ENCODE measurements at regions not wholly inside any gene's neighbourhood (a gene's known extent, or its start where the extent isn't known, plus 50 kb on each side); places are given as distances from the start of the nearest gene placed in this dataset.
"Not testable (repeated sequence)": the region's sequence is repeated elsewhere in the genome, so short reads cannot be mapped to it uniquely, and the experiment has no call there.

- Histone ChIP-seq H3K36me3 (replicated peaks) (no peaks in the 10 kb centered on the region), H3K4me3 (ENCODE audit: low read depth, low read length) (no peak overlapping the region), H3K27ac (no peak overlapping the region), H3K27me3 (replicated peaks) (no peaks in the 10 kb centered on the region)
- in situ Hi-C loops (cut with HindIII; ENCODE audit: low pct_ligation_motif_present, low sequenced_read_pairs): no loop called here
- no peak for TF ChIP-seq CTCF (IDR thresholded peaks at IDR 0.05; ENCODE audit: low read depth, low read length, missing control alignments)
- no peak for DNase-seq
Measured at GRCh38 chr4:164115236-164115635, 620.7 kb downstream of the TMA16 start.

GRCh38 chr4:164116286-164116685 is 621.8 kb downstream of the TMA16 start:
- Histone ChIP-seq H3K36me3 (replicated peaks) (no peaks in the 10 kb centered on the region), H3K27me3 (replicated peaks) (no peaks in the 10 kb centered on the region), H3K27ac (no peak overlapping the region), H3K4me3 (ENCODE audit: low read depth, low read length) (no peak overlapping the region)
- no peak for DNase-seq
- in situ Hi-C loops (cut with HindIII; ENCODE audit: low pct_ligation_motif_present, low sequenced_read_pairs): no loop called here
- TF ChIP-seq CTCF (IDR thresholded peaks at IDR 0.05; ENCODE audit: low read depth, low read length, missing control alignments): no peak

- in situ Hi-C loops (cut with HindIII; ENCODE audit: low pct_ligation_motif_present, low sequenced_read_pairs): no loop called here
- H3K27me3 ChIP-seq (replicated peaks): no peaks in the 10 kb centered on the region
- DNase-seq: no peak
- no peaks in the 10 kb centered on the region for H3K36me3 ChIP-seq (replicated peaks)
- no peak overlapping the region for H3K27ac ChIP-seq
- H3K4me3 ChIP-seq (ENCODE audit: low read depth, low read length): no peak overlapping the region
- no peak for TF ChIP-seq CTCF (IDR thresholded peaks at IDR 0.05; ENCODE audit: low read depth, low read length, missing control alignments)
Measured at GRCh38 chr4:164134388-164134787, 619.5 kb upstream of the SMIM31 start.

GRCh38 chr4:164136180-164136616 is 617.7 kb upstream of the SMIM31 start:
- Histone ChIP-seq H3K36me3 (replicated peaks) (no peaks in the 10 kb centered on the region), H3K4me3 (ENCODE audit: low read depth, low read length) (no peak overlapping the region), H3K27ac (no peak overlapping the region), H3K27me3 (replicated peaks) (no peaks in the 10 kb centered on the region)
- TF ChIP-seq CTCF (IDR thresholded peaks at IDR 0.05; ENCODE audit: low read depth, low read length, missing control alignments): no peak
- in situ Hi-C loops (cut with HindIII; ENCODE audit: low pct_ligation_motif_present, low sequenced_read_pairs): no loop called here
- DNase-seq: peak; percentile 29

DNA sequence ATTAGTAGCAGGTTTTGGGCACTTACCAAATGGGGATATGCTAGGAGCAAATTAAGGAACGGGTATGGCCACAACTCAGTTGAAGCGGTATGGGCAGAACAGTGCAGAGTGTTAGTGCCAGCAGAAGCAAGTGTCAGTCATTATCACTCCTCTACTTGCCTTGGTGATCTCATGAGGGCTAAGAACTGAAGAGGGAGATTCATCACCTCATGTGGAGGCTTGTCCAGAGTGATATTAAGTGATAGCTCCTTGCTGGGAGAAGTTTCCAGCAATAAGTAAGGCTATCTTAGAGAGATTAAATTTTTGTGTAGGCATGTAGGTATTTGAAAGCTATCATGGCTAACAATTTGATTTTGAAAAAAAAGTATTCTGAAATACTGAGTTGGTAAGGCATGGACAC is 615.4 kb upstream of the SMIM31 start:
- in situ Hi-C loops (cut with HindIII; ENCODE audit: low pct_ligation_motif_present, low sequenced_read_pairs): no loop called here
- Histone ChIP-seq H3K27ac (no peak overlapping the region), H3K36me3 (replicated peaks) (no peaks in the 10 kb centered on the region), H3K4me3 (ENCODE audit: low read depth, low read length) (no peak overlapping the region), H3K27me3 (replicated peaks) (no peaks in the 10 kb centered on the region)
- DNase-seq: no peak
- TF ChIP-seq CTCF (IDR thresholded peaks at IDR 0.05; ENCODE audit: low read depth, low read length, missing control alignments): no peak

DNA sequence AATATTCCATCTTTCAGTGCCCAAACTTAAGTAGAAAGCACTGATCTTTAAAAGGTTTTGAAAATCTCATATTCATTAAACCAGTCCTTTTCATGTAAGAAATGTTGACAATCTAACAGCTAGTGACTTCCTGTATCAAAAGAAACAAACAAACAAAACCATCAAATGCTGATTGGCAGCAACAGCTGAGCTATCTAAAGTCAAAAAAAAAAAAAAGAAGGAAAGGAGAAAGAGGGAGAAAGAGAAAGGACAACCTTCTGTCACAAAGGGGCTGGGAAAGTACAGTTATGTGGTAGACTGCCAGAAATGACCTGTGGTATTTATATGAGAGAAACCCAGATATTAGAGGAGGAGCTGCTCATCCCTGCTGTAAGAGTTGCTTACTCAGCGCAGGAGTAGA is 614.6 kb upstream of the SMIM31 start:
- Histone ChIP-seq H3K4me3 (ENCODE audit: low read depth, low read length) (no peak overlapping the region), H3K27ac (no peak overlapping the region), H3K27me3 (replicated peaks) (no peaks in the 10 kb centered on the region), H3K36me3 (replicated peaks) (no peaks in the 10 kb centered on the region)
- no peak for DNase-seq
- in situ Hi-C loops (cut with HindIII; ENCODE audit: low pct_ligation_motif_present, low sequenced_read_pairs): no loop called here
- no peak for TF ChIP-seq CTCF (IDR thresholded peaks at IDR 0.05; ENCODE audit: low read depth, low read length, missing control alignments)

DNA sequence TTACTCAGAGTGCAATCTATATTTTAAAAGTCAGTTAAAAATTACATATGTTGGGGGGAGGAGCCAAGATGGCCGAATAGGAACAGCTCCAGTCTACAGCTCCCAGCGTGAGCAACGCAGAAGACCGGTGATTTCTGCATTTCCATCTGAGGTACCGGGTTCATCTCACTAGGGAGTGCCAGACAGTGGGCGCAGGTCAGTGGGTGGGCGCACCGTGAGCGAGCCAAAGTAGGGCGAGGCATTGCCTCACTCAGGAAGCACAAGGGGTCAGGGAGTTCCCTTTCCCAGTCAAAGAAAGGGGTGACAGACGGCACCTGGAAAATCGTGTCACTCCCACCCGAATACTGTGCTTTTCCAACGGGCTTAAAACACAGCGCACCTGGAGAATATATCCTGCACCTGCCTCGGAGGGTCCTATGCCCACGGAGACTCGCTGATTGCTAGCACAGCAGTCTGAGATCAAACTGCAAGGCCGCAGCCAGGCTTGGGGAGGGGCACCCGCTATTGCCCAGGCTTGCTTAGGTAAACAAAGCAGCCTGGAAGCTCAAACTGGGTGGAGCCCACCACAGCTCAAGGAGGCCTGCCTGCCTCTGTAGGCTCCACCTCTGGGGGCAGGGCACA is 612.1 kb upstream of the SMIM31 start:
- H3K36me3 ChIP-seq (replicated peaks); H3K27ac ChIP-seq; H3K27me3 ChIP-seq (replicated peaks); H3K4me3 ChIP-seq (ENCODE audit: low read depth, low read length); in situ Hi-C loops (cut with HindIII; ENCODE audit: low pct_ligation_motif_present, low sequenced_read_pairs); DNase-seq: not testable (repeated sequence)
